ENCODE measurements at regions not wholly inside any gene's neighbourhood (a gene's known extent, or its start where the extent isn't known, plus 50 kb on each side); places are given as distances from the start of the nearest gene placed in this dataset.

DNA sequence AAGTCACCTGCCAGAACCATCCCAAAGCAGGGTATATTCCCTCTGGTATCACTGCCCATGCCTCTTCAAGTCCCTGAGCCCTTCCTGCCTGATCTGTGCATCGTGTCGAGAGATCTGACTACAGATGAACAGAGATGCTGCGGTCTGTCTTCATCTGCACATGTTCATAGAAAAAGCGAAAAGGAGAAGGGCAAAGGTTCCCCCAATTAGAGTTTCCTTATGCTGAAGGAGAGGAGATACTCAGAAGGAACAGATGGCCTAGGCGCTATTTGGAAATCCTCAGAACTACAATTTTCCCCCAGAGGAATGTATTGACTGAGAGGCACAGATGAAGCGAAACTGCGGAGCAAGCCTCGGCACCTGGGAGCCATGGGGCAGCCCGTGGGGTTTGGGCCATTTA, 170.9 kb downstream of the SEC61B start:
- no peak for DNase-seq (ENCODE audit: low read depth in 1 of 2, low spot score in 1 of 2)

DNA sequence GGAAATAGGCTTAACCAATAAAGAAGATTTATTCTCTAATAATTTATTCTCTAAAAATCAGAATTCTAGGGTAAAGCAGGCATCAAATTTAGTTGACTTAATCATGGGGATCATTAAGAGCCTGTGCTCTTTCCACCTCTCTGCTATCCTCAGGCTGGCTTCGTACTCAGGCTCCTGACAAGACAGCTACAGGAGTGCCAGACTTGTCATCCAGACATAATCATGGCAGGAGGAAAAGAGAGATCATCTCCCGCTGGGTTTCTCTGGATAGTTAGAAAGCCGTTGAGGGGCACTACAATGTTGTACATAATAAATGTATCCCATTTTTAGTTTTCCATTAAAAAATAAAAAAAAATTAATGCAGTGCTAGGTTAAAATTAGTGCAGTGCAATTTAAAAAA, 171.9 kb downstream of the SEC61B start:
- no peak for DNase-seq (ENCODE audit: low read depth in 1 of 2, low spot score in 1 of 2)

DNA sequence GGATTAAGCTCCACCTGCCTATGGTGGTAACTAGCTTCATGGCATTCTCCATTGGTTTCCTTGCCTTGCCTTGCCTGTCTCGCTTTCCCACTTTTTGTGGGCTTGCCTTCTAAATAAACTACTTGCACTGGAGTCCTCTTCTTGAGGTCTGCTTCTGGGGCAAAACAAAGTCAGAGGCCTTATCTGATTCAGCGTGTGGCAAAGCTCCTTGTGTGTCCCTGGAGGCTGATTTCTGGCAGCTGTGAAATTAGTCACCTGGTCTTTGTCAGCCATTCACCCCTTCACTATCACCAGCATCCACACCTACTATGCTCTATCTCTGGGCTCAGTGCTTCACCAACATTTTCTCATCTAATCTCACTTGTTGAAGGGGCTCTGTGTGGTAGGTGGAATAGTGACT, 176.2 kb downstream of the SEC61B start:
- DNase-seq (ENCODE audit: low read depth in 1 of 2, low spot score in 1 of 2) = no peak

DNA sequence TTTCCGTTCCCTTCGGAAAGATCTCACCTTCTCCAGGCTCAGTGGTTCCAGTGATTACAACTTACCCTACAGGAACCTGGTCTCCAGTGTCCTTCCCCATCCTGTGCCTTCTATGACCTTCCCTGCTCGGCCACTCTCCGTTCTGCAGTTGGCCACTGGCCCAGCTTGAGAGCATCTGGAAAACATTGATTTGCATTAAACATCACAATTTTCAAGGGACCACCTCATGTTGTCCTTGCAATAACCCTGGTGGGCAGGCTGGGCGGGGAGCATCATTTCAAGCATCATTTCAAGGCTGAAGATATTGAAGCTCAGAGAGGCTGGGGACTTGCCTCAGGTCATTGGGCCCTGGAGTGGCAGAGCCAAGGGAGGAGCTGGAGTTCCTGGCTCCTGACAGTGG, 177.4 kb downstream of the SEC61B start:
- no peak for DNase-seq (ENCODE audit: low read depth in 1 of 2, low spot score in 1 of 2)

DNA sequence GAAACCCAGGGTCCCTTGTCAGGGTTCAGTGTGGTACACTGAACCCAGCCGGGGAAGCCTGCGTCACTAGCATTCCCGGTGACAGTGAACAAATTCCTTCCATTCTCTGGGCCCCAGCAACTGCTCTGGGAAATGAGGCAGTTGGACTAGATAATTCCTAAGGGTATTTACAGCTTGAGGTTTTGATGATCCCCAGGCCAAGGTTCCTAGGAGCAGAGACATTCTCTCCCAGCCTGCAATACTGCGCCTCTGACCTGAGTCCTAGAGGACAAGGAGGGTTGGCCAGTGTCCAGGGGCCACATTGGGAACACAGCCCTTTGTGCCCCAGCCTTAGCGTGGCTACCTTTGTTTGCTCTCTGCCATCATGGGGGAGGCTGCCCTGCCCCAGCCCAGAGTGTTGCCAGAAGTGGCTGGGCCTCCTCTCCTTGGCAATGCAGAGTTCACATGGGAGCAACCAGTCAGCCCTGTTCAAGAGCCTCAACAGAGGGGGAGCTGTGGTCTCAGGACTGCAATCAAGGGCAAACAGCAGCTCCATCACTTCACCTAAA, 178.2 kb downstream of the SEC61B start:
- DNase-seq (ENCODE audit: low read depth in 1 of 2, low spot score in 1 of 2) = no peak

DNA sequence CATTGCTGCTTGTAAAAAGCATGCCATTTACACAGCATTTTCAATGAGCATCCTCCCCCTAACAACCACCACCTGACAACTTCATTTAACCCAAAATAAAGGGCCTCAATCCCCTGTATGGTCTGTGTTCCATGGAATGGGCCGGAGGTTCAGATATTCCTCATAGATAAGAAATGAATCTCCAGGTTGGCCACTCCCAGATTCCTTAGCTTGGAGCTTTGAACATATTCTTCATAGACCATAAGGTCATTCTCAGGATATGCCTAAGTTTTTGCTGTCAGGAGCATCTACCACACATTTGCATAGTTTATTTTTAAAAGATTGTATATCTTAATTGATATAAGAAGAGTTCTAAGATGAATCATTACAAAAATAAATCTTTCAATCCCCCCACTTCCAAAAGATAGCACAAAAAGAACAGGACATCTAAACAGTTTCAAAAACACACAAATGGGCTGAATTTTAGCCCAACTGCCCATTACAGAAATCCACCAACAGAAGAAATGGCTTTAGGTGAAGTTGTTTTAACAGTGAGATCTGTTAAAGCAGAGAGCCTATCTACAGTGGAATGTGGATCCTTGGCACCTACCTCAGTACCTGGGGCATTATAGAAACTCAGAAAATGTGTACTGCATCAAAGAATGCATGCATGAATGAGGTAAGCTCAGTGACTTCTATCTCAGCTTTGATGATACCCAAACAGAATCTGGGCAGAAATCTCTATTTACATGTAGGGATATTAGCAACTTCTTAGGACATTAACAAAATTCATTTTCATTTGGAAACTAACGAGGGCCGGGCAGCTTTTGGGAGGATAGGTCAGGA, 179.8 kb downstream of the SEC61B start:
- no peak for DNase-seq (ENCODE audit: low read depth in 1 of 2, low spot score in 1 of 2)

DNA sequence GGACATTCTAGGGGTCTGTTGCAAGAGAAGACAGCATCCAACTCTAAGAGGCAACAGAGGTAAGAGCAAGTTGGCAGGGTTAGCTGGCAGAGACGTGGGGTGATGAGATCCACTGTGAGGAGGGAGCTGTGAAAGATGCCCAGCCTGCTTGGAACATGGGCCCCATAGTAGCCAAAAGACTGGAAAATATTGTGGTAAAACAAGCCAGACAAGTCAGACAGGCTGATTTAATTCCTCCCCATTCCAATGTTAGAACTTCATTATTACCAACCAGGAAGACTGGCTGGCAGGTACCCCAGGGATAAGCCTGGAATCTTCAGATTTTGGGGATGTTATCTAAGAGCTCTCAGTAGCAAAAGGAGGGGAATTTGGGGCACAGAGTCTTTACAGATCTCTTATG, 181.3 kb downstream of the SEC61B start:
- no peak for DNase-seq (ENCODE audit: low read depth in 1 of 2, low spot score in 1 of 2)

DNA sequence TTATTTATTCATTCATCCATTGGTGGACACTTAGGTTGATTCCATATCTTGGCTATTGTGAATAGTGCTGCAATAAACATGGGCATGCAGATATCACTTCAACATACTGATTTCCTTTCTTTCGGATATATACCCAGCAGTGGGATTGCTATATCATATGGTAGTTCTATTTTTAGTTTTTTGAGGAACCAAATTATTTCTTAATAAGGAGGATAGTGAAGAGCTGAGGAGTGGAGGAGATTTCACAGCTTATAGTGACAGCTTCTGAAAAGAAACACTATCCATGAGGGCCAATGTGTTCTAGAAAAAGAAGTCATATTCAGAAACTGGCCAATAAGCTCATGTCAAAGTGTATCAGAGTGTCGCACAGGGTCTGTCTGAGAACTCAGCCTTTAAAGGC, 183.3 kb downstream of the SEC61B start:
- no peak for DNase-seq (ENCODE audit: low read depth in 1 of 2, low spot score in 1 of 2)

DNA sequence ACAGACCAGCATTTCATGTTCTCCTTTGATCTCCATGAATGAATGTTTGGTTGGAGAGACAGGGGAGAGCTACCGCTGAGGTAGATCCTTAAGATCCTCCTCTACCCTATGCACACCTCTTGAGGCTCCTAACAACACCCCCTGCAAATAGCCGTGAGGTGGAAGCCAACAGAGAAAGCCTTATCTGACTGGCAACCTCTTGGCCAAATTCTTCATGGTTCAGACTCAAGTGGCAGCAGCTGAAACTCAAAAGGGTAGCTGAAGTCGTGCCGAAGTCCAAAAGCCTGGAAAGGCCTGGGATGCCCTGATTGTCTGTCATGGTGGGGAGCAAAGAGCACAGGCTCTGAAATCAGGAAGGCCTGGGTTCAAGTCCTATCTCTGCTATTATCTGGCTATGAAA, 184.9 kb downstream of the SEC61B start:
- DNase-seq (ENCODE audit: low read depth in 1 of 2, low spot score in 1 of 2) = no peak

DNA sequence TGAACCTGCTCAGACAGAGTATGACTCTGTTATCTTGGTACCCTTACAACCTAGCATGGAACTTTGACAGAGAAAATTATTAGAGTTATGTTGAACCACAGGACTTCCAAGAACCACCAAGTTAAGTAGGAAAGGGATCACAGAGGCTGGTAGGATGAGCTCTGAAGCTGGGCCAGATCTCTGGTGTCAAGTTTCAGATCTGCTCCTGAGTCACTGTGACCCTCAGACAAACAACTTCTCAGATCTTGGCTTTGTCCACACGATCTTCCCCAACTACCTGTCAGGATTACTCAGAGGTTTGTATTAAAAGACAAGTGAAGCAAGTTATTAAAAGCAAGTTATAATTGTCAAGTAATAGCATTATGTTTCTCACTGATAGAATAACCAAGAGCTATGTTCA, 189.0 kb downstream of the SEC61B start:
- no peak for DNase-seq (ENCODE audit: low read depth in 1 of 2, low spot score in 1 of 2)

DNA sequence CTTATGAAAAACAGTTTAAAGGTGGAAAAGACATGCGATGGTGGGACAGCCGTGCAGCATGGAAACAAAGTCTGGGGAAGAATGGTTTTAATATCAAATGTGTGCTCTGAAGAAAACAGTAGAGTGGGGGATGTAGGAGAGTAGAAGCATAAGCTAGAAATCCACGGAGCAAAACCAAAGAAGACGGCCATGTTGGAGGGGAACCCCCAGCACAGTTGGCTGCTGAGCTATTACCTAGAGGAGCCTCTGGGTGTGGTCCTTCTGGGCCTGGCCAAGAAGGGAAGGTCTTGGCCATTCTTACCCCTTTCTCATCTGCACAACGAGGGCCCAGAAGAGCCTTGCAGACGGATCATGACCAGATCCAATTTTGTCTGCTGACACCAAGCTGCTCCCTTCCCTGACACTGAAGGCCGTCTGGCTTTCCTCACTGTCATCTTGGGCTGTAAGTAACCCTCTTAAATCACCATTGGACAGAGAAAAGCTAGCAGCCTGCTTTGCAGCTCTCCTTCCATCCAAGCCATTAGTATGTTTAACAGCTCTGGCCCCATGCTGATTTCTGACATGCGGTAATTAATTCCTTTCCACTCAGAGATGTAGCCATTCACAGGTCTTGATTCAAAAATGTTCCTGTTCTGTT, 189.5 kb downstream of the SEC61B start:
- no peak for DNase-seq (ENCODE audit: low read depth in 1 of 2, low spot score in 1 of 2)

DNA sequence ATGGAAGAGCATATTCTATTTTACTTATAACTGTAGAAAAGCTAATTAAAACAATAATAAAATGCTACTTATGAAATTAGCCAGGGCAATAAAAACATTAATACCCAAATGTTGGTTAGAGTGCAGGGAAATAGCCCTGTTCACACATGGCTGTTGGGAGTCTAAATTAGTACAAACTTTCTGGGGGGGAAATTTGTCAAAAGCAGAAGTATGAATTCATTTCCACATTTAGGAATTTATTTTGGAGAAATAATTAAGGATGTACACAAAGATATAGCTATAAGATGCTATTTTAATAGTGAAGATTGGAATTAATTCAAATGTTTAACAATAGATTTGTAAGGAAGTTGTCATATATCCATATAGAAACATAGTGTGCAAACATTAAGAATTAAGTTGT, 190.5 kb downstream of the SEC61B start:
- no peak for DNase-seq (ENCODE audit: low read depth in 1 of 2, low spot score in 1 of 2)

DNA sequence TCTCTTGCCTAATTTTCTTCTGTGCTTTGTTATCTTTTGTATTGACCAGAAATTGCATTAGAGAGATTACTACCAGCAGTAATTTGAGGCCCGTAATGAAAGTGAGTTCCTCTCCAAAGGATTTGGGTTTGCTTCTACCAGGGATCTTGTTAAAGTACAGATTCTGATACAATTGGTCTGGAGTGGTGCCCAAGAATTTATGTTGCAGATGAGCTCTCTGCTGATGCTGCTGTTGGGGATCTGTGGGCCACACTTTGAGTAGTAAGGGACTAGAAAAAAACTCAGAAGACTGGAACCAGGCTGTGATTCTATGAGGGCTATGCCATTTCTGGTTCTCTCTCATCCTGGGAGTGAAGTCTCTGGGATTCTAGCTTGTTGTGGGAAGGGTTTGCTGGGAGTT, 192.2 kb downstream of the SEC61B start:
- no peak for DNase-seq (ENCODE audit: low read depth in 1 of 2, low spot score in 1 of 2)

DNA sequence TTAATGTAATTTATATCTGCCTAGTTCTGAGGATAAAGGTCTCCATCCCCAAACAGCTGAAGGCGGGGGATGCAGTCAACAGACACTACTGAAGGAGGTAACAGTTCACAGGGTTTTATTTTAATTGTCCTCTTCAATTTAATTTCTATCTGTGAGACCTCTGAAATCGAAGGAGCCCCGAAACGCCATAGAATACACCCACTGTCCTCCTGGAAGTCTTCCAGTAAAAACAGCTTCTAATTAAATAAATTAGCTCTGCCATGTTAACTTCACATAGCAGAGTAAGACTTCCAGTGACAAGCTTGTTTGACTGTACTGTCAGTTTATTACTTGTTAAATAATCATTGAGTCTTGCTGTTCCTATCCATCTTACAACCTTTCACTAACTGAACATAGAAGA, 193.5 kb downstream of the SEC61B start:
- no peak for DNase-seq (ENCODE audit: low read depth in 1 of 2, low spot score in 1 of 2)

DNA sequence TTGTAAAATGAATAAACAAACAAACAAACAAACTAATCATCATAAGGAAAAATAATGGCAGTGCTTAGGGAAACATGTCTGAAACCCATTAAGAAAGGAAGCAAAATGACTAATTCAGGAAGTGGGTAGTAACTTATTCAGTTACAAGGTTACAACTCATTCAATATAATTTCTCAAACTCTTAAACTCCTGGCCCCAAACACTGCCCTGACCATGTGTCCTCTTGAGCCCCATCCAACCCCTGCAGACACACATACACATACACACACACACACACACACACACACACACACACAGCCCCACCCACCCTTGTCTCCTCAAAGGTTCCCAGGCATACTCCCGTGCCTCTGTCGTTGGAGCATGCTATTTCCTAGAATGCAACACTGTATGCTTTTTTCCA, 193.9 kb downstream of the SEC61B start:
- DNase-seq (ENCODE audit: low read depth in 1 of 2, low spot score in 1 of 2) = no peak

DNA sequence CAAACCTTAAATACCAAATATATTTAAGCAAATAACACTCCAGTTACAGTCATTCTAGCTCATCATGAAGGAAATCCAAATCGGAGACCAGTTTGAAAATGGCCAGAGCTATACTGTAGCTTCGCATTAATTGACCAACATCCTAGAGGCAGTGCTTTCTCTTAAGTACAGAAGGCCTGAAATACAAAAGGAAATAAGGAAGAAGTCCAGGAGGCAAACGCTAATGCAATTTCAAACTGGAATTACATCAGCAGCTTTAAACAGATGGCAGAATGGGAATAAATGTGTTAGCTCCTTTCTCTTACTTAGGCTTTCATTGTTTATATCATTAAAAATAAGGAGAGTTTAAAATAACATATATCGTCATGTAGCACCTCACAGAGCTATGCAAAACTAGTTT, 197.0 kb downstream of the SEC61B start:
- DNase-seq (ENCODE audit: low read depth in 1 of 2, low spot score in 1 of 2) = no peak

DNA sequence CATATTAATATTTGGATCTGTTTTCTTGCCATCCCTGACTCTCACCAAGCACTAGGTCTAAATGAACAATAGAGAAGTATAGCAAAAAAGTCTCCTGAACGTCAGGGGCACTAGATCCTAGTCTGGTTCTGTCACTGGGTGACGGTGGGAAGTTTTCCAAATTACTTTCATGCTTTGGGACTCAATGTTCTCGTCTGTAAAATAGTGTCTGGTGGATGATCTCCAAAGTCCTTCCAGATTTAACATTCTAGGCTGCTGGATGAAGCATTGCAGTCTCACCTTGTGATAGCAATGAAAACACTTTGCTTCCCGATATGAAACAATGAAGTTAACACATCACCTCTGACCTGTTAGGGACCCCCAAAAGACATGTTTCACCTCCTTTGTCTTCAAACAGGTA, 199.3 kb downstream of the SEC61B start:
- DNase-seq (ENCODE audit: low read depth in 1 of 2, low spot score in 1 of 2) = no peak

DNA sequence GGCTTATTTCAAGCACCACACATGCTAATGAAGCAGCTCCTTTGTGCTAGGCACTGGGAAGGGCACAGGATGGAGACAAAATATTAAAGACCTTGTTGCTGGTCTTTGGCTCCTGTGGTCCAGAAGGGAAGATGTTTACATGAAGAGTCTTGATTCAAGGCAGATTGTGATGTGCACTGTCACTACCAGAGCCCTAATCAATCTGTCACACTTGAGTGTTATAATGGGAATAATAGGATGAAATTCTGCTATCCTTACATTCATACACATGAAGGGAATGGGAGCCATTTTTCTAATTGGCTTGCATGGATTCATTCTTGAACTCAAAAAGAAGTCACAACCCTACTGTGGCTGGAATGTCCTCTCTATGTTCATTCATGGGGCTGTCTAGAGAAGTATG, 203.0 kb downstream of the SEC61B start:
- DNase-seq (ENCODE audit: low read depth in 1 of 2, low spot score in 1 of 2) = no peak

DNA sequence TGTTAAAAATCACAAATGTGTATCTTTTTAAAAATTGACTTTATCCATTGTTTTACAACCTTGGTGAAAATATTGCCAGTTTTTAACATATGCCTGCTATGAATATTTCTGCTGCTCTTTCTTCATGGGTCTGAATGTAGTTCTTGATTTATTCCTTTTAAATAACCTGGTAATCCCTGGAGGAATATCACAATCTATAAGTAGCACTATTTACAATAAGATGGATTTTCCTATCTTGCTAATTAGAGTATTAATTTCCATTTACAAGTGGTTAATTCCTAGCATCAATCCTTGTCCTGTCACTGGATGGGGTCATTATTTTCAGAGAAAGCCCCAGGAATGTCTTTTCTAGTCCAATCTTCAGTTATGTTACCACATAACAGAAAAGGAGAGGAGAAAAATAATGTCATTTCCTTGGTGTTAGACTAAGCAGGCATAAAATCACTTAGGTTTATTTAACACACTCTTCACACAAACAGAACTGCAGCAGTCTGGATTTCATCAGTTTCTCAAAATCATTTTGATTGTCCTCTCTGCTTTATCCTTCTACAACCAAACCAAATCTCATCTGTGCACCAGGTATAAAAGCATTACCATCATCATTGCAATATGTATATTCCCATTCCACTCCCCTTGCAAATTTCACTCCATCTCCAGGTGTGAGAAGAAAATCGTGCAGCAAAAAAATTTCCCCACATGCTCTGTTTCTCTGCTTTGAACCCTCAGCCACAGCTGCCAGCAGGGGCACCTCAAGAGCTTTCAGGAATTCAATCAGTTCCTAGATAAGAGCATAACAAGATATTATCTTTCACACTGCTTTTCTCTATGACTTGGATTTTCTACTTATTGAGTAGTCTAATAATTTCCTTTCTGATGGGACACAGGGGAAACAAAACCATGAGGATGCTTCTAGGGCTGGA, 204.1 kb downstream of the SEC61B start:
- DNase-seq (ENCODE audit: low read depth in 1 of 2, low spot score in 1 of 2) = no peak

DNA sequence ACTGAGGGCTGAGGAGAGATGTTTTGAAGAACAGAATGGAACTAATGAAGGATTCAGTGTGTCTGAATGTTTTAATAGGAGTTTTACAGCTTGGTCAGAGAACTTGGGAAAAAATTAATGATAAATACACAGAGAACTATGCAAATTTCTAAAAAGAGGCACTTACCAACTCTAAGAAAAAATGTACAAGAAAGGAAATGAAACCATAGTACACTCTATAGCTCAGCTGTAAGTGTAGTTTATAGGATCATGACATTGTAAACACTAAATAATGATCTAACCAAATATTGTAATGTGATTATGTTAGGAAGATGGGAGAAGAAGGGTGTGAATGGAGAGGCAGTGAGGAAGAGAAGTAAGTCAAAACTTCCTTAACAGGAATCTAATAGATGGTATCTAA, 205.2 kb downstream of the SEC61B start:
- DNase-seq (ENCODE audit: low read depth in 1 of 2, low spot score in 1 of 2) = no peak

DNA sequence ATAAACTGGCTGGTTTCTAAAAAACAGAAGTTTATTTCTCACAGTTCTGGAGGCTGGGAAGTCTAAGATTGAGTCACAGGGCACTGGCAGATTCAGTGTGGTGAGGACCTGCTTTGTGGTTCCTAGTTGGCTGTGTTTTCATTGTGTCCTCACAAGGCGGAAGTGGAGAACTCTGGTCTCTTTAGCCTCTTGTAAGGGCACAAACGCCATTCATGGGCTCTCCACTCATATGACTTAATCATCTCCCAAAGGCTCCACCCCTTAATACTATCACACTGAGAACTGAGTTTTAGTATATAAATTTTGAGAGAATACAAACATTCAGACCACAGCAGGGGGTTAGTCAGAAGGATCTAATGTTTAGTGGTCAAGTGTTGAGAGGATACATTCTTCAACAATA, 208.2 kb downstream of the SEC61B start:
- no peak for DNase-seq (ENCODE audit: low read depth in 1 of 2, low spot score in 1 of 2)

DNA sequence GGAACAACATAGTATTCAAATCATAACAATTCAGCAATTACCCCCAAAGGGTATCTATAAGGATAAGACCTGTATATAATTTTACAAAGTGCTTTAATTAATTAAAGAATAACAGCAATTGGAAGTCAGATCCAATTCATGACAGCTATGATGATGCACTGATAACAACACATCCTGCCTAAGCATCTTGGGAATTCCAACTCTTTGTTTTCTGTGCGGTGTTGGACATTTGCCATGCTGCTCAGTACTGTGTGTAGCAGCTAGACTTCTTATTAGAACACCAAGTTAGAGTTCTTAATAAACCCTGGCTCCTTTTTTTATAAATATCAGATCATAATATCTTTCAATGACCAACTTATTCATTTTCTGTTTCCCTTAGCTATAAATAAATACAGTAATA, 209.0 kb downstream of the SEC61B start:
- no peak for DNase-seq (ENCODE audit: low read depth in 1 of 2, low spot score in 1 of 2)

Measured in stimulated activated CD4-positive, alpha-beta T cell treated with anti-CD3 and anti-CD28 coated beads, Interleukin-15, amount 100 ng/mL, for 1 hour (primary cell).